ENCODE measurements at regions not wholly inside any gene's neighbourhood (a gene's known extent, or its start where the extent isn't known, plus 50 kb on each side); places are given as distances from the start of the nearest gene placed in this dataset.

- no peak overlapping the region for H3K9ac ChIP-seq (ENCODE audit: low read length)
These were observed 274.4 kb upstream of the RAB6C start for GRCh38 chr2:129705085-129705484.

GRCh38 chr2:129707800-129708199, 271.7 kb upstream of the RAB6C start:
- H4K20me1 ChIP-seq (ENCODE audit: low read depth, low read length), result no peaks in the 10 kb centered on the region
- H3K9ac ChIP-seq (ENCODE audit: low read length), result no peak overlapping the region
- no peaks in the 10 kb centered on the region for H3F3A ChIP-seq (ENCODE audit: insufficient read depth)
- H3K4me2 ChIP-seq (ENCODE audit: low read depth, low read length, poor library complexity, severe bottlenecking), result no peak overlapping the region
- H3K27me3 ChIP-seq (ENCODE audit: low read length), result no peaks in the 10 kb centered on the region
- H3K4me3 ChIP-seq (ENCODE audit: insufficient read depth, low read length, poor library complexity, severe bottlenecking), result no peak overlapping the region
- no peaks in the 10 kb centered on the region for H3K79me2 ChIP-seq (ENCODE audit: insufficient read depth, low read length)
- no peak overlapping the region for H2AFZ ChIP-seq (ENCODE audit: low read depth, low read length, severe bottlenecking)
- TF ChIP-seq EZH2phosphoT487 (conservative IDR thresholded peaks at IDR 0.05; ENCODE audit: low read length), result no peak
- no peak for TF ChIP-seq CTCF (IDR thresholded peaks at IDR 0.05; ENCODE audit: insufficient read depth, low read length, poor library complexity, severe bottlenecking)
- no peak overlapping the region for H3K27ac ChIP-seq (ENCODE audit: low read depth, low read length)
- H3K36me3 ChIP-seq (ENCODE audit: low read length), result no peaks in the 10 kb centered on the region
- H3K9me2 ChIP-seq (replicated peaks; ENCODE audit: insufficient read depth, low read length), result no peaks in the 10 kb centered on the region
- no peaks in the 10 kb centered on the region for H3K9me3 ChIP-seq (ENCODE audit: insufficient read depth, low read length)

More at GRCh38 chr2:129705085-129705484, 274.4 kb upstream of the RAB6C start:
- H3K9me3 ChIP-seq (ENCODE audit: insufficient read depth, low read length), result no peaks in the 10 kb centered on the region
- H2AFZ ChIP-seq (ENCODE audit: low read depth, low read length, severe bottlenecking), result no peak overlapping the region
- no peaks in the 10 kb centered on the region for H3K27me3 ChIP-seq (ENCODE audit: low read length)
- H3K79me2 ChIP-seq (ENCODE audit: insufficient read depth, low read length), result no peaks in the 10 kb centered on the region
- H3K4me3 ChIP-seq (ENCODE audit: insufficient read depth, low read length, poor library complexity, severe bottlenecking), result no peak overlapping the region
- no peak overlapping the region for H3K4me2 ChIP-seq (ENCODE audit: low read depth, low read length, poor library complexity, severe bottlenecking)
- TF ChIP-seq EZH2phosphoT487 (conservative IDR thresholded peaks at IDR 0.05; ENCODE audit: low read length), result no peak
- H3K36me3 ChIP-seq (ENCODE audit: low read length), result no peaks in the 10 kb centered on the region
- no peaks in the 10 kb centered on the region for H4K20me1 ChIP-seq (ENCODE audit: low read depth, low read length)
- H3F3A ChIP-seq (ENCODE audit: insufficient read depth), result no peaks in the 10 kb centered on the region
- H3K9me2 ChIP-seq (replicated peaks; ENCODE audit: insufficient read depth, low read length), result no peaks in the 10 kb centered on the region
- H3K27ac ChIP-seq (ENCODE audit: low read depth, low read length), result no peak overlapping the region

GRCh38 chr2:129708221-129708967, 271.1 kb upstream of the RAB6C start:
- no peak for TF ChIP-seq EZH2phosphoT487 (conservative IDR thresholded peaks at IDR 0.05; ENCODE audit: low read length)
- TF ChIP-seq CTCF (IDR thresholded peaks at IDR 0.05; ENCODE audit: insufficient read depth, low read length, poor library complexity, severe bottlenecking), result no peak

More at GRCh38 chr2:129708221-129708967, 271.1 kb upstream of the RAB6C start:
- no peak overlapping the region for H3K4me3 ChIP-seq (ENCODE audit: insufficient read depth, low read length, poor library complexity, severe bottlenecking)
- H3K79me2 ChIP-seq (ENCODE audit: insufficient read depth, low read length), result no peaks in the 10 kb centered on the region
- H3K4me2 ChIP-seq (ENCODE audit: low read depth, low read length, poor library complexity, severe bottlenecking), result no peak overlapping the region
- no peak overlapping the region for H3K27ac ChIP-seq (ENCODE audit: low read depth, low read length)
- no peaks in the 10 kb centered on the region for H3K27me3 ChIP-seq (ENCODE audit: low read length)
- H3K9me3 ChIP-seq (ENCODE audit: insufficient read depth, low read length), result no peaks in the 10 kb centered on the region
- no peak overlapping the region for H3K9ac ChIP-seq (ENCODE audit: low read length)
- no peaks in the 10 kb centered on the region for H4K20me1 ChIP-seq (ENCODE audit: low read depth, low read length)
- no peaks in the 10 kb centered on the region for H3K36me3 ChIP-seq (ENCODE audit: low read length)
- H3K9me2 ChIP-seq (replicated peaks; ENCODE audit: insufficient read depth, low read length), result no peaks in the 10 kb centered on the region
- H3F3A ChIP-seq (ENCODE audit: insufficient read depth), result no peaks in the 10 kb centered on the region
- H2AFZ ChIP-seq (ENCODE audit: low read depth, low read length, severe bottlenecking), result no peak overlapping the region
